Heart left ventricle (tissue), 13 donors: ENCODE measurements at regions not wholly inside any gene's neighbourhood (a gene's known extent, or its start where the extent isn't known, plus 50 kb on each side); places are given as distances from the start of the nearest gene placed in this dataset.

Experiments
- CTCF ChIP-seq, 12 donors: fragments of 200-600 bp; sonication (generic) in 4 of 12; IDR thresholded peaks; one replicate each; pipeline versions ENCODE4 v1.5.0 to v1.8.0; 2018 to 2022; ENCODE audit warnings: antibody characterized with exemption in 12 of 12, mild to moderate bottlenecking in 5 of 12
- POLR2A ChIP-seq, 2 donors: fragments of 450-650 bp; IDR thresholded peaks; one replicate each; pipeline ENCODE4 v1.6.1; 2017; ENCODE audit warnings: antibody characterized with exemption in 2 of 2, mild to moderate bottlenecking in 2 of 2, moderate library complexity in 2 of 2
- donor health status: ischemic (EF 13 %, LVEDD 7.1; RV severe dilation, severe dysfunction).
- donor health status: DM: no; HTN: yes; CAD: no.
- donor health status: DM: no; HTN: no; CAD: no.
- donor health status: ischemic (EF 25% LVEDD 6.9; RV normal size, moderate dysfunction).
- donor health status: ischemic (EF 25% LVEDD 5.7; RV mildly dilated, moderate dysfunction).
- donor health status: ischemic (EF 35%, LVEDD 5.7; RV mildly dilated, moderate dysfunction).
- donor health status: nonischemic (EF 11% LVEDD 7.7; RV severe dilation, severe dysfunction).
- donor health status: DM: yes; HTN: yes; CAD: no.
- donor health status: PGD.
- donor health status: ischemic (EF 29% LVEDD 5.4; RV normal size, mild dysfunction).
- donor health status: nonischemic (EF 23%, LVEDD 6.1; RV moderate dilation, normal function).

GRCh38 chr12:68478516-68479260, 132.0 kb upstream of the RAP1B start:
- TF ChIP-seq CTCF (IDR thresholded peaks at IDR 0.05): no peak
- no peak for TF ChIP-seq POLR2A (IDR thresholded peaks at IDR 0.05)
